Stimulated activated CD4-positive, alpha-beta T cell treated with anti-CD3 and anti-CD28 coated beads, Interleukin-12 subunit alpha, Interleukin-12 subunit beta, amount 100 ng/mL, for 48 hours (primary cell): ENCODE measurements at regions not wholly inside any gene's neighbourhood (a gene's known extent, or its start where the extent isn't known, plus 50 kb on each side); places are given as distances from the start of the nearest gene placed in this dataset.
"Not testable (repeated sequence)": the region's sequence is repeated elsewhere in the genome, so short reads cannot be mapped to it uniquely, and the experiment has no call there.

ENCODE experiments used
- DNase-seq, 3 donors: peaks; one replicate each; pipeline ENCODE4 v3.0.0-alpha.2; 2020; ENCODE audit warnings: low read depth in 2 of 3, low spot score in 1 of 3

DNA sequence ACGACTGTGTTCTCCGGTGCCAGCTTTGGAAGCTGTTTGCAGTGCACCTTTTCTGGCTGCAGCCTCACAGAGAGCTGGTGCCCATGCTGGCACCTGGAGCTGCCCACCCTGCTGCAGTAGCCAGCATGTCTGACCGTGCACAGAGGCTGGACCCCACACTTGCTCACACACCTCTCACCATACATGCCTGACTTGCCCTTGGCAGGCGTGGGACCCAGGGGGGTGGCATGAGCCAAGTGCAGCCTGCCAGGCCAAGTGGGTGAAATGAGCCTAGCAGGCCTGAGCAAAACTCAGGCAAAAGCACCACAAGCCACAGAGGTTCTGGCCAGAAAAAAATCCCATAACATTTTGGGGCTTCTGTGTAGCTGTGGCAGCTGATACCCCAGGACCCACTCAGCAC is 258.8 kb downstream of the XPNPEP1 start:
- DNase-seq = no peak

DNA sequence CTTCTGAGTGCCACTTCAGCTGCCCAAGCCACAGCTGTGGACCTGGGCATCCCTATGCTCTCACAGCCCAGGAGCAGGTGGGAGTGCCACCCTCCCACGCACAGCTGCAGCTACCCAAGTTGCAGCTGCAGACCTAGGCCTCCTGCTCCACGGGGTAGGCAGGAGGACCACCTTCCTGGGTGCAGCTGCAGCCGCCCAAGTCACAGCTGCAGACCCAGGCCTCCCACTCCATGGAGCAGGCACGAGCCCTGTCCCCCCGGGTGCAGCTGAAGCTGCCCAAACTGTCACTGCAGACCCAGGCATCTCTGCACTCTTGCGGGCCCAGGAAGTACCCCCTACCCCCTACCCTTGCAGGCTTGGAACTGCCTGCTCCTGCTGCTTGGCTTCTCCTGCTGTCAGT is 260.2 kb downstream of the XPNPEP1 start:
- no peak for DNase-seq

- not testable (repeated sequence) for DNase-seq
Observed at GRCh38 chr10:109652612-109653011, 270.7 kb downstream of the XPNPEP1 start.

DNA sequence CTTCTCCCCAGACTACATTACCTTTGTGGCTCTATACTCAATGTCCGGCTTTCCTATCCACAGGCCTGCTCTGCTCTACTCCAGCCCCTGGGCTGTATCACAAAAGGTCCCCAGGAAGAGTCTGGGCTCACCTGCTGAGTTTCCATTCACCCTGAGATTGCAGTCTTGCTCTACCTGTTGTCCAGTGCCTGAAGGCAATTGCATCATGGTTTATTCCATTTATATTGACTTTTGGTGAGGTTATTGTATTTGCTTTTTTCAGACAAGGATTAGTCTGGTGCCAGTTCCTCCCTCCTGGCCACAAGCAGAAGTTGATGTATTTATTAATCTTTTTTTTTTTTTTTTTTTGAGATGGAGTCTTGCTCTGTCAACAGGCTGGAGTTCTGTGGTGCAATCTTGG is 273.1 kb downstream of the XPNPEP1 start:
- DNase-seq = no peak

- no peak for DNase-seq
Observed at GRCh38 chr10:109647627-109648026, 275.7 kb downstream of the XPNPEP1 start.

DNA sequence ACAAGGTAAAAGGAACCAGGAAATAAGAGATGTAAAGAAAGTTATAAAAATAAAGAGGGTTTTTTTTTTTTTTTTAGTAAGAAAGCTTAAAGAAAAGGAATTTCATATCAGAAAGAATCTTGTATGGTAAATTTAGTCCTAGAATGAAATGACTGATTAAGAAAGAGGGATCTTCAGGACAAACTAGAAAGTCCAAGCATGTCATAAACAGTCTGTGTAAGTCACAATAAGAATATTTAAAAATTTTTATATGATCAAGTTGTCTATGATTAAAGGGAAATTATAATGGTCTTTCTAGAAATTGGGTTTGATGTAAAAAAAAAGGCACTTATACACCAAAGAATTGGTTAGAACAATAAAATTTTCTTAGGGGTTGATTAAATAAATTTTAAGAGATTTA is 289.5 kb downstream of the XPNPEP1 start:
- no peak for DNase-seq

DNA sequence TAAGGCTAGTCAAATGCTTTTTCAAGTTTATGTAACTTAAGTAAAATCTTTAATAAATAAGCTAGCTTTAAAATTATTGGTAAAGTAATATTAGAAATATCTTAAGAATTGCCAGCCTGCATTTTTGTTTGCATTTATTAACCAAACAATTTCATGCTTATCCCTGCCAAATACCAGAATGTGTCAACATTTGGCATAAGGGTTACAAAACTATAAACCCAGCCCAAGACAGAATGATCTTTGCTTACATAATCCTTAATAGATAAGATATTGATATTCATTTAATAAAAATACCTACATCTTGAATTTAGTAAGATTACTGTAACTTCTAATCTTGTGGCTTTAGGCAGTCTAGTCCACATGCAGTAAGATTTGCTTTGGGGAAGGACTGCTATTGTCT is 290.3 kb downstream of the XPNPEP1 start:
- DNase-seq = not testable (repeated sequence)

- no peak for DNase-seq
Observed at GRCh38 chr10:109624939-109625338, 298.4 kb downstream of the XPNPEP1 start.

DNA sequence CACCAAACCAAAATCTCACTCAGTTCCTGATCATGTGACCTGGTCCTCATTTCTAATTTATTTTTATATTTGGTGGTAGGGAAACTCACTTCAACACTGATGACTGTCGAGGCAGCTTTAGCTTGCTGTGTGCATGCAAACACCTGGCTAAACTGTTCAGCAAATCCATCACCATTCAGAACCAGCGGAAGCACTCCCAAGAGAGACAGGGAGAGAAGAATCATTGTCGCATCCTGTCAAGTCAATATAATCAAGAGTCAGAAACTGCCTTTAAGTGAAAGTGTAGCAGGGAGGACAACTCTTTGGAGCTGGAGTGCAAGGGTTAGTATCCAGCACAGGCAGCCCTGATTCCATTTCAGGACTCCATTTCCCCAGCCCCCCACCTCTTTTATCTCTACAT is 300.7 kb downstream of the XPNPEP1 start:
- DNase-seq = no peak

DNA sequence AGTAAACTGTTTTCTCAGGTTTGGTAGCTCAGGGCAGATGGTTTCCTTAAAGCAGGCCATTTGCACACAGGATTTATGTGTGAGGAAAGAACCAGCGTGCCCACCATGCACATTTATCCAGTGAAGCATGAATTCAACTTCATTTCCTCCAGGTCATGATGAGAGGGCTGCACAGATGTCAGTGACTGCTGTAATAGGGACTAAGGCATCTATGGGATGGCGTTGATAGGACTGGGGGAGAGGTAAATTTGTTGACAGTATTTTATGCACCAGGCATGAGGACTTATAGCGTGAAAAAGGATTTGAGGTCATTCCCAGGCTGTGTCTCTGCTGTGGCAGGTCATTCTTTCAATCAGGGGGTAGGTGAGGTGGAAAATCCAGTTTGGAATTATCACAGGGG is 302.9 kb downstream of the XPNPEP1 start:
- no peak for DNase-seq

GRCh38 chr10:109619914-109620313 is 303.4 kb downstream of the XPNPEP1 start:
- DNase-seq = no peak

GRCh38 chr10:109618748-109619147 is 304.6 kb downstream of the XPNPEP1 start:
- no peak for DNase-seq

DNA sequence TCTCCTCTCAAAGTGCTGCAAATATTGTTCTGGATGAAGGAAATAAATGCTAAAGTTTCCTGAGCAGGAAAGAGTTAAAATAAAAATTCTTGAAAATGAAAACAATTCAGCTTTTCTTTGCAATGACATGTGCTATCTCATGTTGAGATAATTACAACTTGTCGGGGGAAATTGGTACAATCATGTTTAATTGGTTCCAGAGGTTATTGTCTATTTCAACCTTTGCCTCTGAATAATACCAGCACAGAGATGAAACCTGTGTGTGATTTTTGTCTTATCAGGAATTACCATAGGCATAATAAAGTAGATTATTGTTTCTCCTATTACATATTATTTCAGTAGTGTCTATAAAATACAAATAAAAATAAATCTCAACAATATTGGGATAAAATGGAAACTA is 305.0 kb downstream of the XPNPEP1 start:
- no peak for DNase-seq

DNA sequence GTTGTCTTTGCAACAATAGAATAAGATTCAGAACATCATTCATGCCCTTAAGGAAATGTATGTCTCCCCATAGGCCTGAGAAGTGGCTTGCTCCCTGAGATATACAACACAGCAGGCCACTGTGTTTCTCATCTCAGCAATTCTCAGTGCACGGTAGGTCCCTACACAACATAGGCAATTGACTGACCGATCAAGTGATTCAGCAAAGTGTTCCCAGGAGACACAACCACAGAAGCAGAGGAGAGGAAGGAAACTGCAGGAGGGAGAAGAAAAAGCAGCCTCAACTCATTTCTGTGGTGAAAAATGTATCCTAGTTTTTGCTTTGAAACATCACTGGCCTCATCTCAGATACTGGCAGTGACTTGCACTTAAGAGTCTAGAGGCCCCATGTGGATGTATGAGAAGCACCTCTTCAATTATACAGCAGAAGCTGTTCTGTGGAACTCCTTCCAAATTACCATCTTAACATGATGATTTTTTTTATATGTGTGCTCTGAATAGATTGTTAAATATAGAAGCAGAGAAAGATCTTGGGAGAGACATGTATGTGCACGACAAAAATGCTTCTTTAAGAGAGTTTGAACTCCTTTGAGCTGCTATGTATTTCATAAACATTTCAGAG is 306.8 kb downstream of the XPNPEP1 start:
- DNase-seq = no peak

DNA sequence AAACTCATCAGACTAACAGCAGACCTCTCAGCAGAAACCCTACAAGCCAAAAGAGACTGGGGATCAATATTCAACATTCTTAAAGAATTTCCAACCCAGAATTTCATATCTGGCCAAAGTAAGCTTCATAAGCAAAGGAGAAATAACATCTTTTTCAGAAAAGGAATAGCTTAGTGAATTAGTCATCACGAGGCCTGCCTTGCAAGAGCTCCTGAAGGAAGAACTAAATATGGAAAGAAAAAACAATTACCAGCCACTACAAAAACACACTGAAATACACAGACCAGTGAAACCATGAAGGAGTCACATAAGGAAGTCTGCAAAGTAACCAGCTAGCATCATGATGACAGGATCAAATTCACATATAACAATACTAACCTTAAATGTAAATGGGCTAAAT is 328.0 kb downstream of the XPNPEP1 start:
- not testable (repeated sequence) for DNase-seq

DNA sequence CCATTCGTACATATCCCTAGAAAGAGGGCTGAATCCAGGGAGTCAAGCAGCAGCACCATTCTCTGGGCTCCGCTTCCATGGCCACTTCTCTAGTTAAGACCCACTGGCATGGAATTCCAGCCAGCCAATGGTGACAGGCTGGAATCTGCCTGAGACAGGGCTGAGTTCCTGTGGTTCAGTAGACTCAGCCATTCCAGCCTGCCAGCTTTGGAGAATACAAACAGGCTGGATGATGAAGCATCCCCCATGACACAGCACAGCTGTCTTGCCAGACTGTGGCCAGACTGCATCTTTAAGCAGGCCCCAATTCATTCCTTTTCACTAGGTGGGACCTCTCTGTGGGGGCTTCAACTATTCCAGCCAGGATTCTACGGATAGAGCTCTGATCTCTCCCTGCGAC is 329.6 kb downstream of the XPNPEP1 start:
- DNase-seq = no peak

DNA sequence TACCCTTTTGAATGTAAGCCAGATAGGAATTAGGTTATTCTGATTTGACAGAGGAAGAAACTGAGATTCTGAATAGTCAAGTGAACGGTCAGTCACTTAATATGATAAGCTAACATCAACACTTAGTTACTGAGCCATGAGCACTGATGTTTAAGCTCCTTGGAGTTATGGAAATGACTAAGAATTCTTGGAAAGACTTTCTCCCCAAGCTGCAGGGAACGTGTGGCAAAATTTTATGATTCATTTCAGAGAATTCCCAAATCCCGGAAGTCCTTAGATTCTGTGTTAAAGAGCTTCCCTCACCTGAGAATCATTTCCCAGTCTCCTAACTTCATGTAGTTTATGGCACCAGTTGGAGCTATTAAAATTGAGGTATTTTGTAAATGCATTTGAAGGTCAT is 330.9 kb downstream of the XPNPEP1 start:
- DNase-seq = no peak

DNA sequence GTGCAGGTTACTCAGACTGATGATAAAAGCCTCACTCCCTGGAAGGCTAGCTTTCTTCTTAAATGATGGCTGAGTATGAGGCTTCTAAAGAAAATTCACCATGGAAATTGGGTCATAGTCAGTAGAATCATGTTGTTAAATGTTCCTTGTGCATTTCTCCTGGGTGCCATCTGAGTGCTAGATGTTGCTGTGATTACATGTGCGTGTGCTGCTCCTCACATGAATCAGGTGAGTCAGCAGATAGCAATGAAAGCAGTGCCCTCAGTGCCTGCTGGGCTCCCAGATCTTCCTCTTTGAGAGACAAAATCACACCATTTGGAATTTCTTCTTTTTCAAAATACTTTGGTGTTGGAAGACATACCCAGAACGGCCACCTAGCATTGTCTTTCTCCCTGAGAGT is 331.7 kb downstream of the XPNPEP1 start:
- DNase-seq = no peak

GRCh38 chr10:109588259-109588658 is 335.1 kb downstream of the XPNPEP1 start:
- no peak for DNase-seq

- DNase-seq = no peak
Observed at GRCh38 chr10:109587366-109587765, 335.9 kb downstream of the XPNPEP1 start.

- DNase-seq = no peak
Observed at GRCh38 chr10:109556399-109556798, 366.9 kb downstream of the XPNPEP1 start.

- DNase-seq = not testable (repeated sequence)
Observed at GRCh38 chr10:109542050-109542603, 381.2 kb downstream of the XPNPEP1 start.

GRCh38 chr10:109534193-109534592 is 389.1 kb downstream of the XPNPEP1 start:
- no peak for DNase-seq
